ENCODE measurements at regions not wholly inside any gene's neighbourhood (a gene's known extent, or its start where the extent isn't known, plus 50 kb on each side); places are given as distances from the start of the nearest gene placed in this dataset.

DNA sequence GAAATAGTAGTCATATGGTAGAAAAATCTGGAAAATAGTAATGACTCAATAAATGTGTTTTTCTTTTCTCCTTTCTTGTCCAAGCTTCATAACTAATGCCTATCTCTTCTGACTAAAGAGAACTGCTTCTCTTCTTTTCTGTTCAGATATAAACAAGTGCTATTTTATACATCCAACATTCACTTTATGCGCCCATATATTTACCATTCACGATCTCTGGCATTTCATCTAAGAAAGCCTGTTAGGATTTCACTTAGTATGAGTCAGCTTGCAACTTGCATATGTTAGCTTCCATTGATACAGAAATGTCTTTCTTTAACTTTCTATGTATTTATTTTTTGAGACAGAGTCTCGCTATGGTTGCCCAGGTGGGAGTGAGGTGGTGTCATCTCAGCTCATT lies 224.9 kb downstream of the VAPA start:
- Histone ChIP-seq H3K9me3 (ENCODE audit: control insufficient read depth, insufficient read depth, low read length) (no peaks in the 10 kb centered on the region), H3K27ac (ENCODE audit: low read depth, low read length) (no peak overlapping the region), H4K20me1 (ENCODE audit: control insufficient read depth, insufficient read depth, low read depth, low read length) (no peaks in the 10 kb centered on the region), H3F3A (ENCODE audit: control insufficient read depth, insufficient read depth) (no peaks in the 10 kb centered on the region), H3K4me2 (ENCODE audit: low read length) (no peak overlapping the region), H3K36me3 (ENCODE audit: control insufficient read depth, low read length) (no peaks in the 10 kb centered on the region), H3K9me2 (replicated peaks; ENCODE audit: control insufficient read depth, low read length) (no peaks in the 10 kb centered on the region), H3K79me2 (ENCODE audit: control insufficient read depth, low read length) (no peaks in the 10 kb centered on the region), H3K27me3 (ENCODE audit: control insufficient read depth, low read length) (no peaks in the 10 kb centered on the region), H3K4me1 (ENCODE audit: control insufficient read depth, low read length) (no peaks in the 10 kb centered on the region), H3K4me3 (ENCODE audit: low read length) (no peak overlapping the region)
- TF ChIP-seq, protein P1, sequence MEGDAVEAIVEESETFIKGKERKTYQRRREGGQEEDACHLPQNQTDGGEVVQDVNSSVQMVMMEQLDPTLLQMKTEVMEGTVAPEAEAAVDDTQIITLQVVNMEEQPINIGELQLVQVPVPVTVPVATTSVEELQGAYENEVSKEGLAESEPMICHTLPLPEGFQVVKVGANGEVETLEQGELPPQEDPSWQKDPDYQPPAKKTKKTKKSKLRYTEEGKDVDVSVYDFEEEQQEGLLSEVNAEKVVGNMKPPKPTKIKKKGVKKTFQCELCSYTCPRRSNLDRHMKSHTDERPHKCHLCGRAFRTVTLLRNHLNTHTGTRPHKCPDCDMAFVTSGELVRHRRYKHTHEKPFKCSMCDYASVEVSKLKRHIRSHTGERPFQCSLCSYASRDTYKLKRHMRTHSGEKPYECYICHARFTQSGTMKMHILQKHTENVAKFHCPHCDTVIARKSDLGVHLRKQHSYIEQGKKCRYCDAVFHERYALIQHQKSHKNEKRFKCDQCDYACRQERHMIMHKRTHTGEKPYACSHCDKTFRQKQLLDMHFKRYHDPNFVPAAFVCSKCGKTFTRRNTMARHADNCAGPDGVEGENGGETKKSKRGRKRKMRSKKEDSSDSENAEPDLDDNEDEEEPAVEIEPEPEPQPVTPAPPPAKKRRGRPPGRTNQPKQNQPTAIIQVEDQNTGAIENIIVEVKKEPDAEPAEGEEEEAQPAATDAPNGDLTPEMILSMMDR (IDR thresholded peaks at IDR 0.05; ENCODE audit: low read depth, low read length, poor library complexity, severe bottlenecking), result no peak
- TF ChIP-seq EZH2phosphoT487 (IDR thresholded peaks at IDR 0.05; ENCODE audit: borderline replicate concordance, low read length), result no peak

DNA sequence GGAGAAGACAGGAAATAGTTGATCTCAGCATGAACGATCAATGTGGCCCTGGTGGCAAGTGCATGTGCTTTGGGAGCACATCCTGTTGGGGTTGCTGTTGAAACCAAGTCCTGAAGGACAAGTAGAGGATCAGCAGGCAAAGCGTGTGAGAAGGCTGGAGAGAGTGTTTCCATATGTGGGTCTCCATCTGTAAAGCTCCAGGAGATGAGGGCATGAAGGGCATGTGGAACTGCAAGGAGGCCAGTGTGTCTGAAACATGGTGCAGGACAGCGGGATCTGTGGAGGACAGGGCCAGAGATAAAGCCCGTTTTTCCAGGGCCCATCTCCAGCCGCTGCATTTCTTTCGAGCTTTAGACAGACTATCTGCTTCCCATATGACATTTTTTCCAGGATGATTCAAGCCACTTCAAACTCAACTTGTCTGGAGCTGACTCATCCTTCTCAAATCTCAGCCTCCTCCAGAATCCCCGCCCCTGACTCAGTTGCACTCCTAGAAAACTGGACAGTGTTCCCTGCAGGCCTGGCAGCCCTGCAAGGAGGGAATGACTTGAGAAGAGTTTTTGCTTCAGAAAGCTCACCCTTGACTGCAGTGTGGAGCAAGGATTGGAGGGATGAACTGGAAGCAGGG lies 226.1 kb downstream of the VAPA start:
- Histone ChIP-seq H3K36me3 (ENCODE audit: control insufficient read depth, low read length) (no peaks in the 10 kb centered on the region), H3K9me3 (ENCODE audit: control insufficient read depth, insufficient read depth, low read length) (no peaks in the 10 kb centered on the region), H4K20me1 (ENCODE audit: control insufficient read depth, insufficient read depth, low read depth, low read length) (no peaks in the 10 kb centered on the region), H3K79me2 (ENCODE audit: control insufficient read depth, low read length) (no peaks in the 10 kb centered on the region), H3K27ac (ENCODE audit: low read depth, low read length) (no peak overlapping the region), H3K27me3 (ENCODE audit: control insufficient read depth, low read length) (no peaks in the 10 kb centered on the region), H3F3A (ENCODE audit: control insufficient read depth, insufficient read depth) (no peaks in the 10 kb centered on the region), H3K4me3 (ENCODE audit: low read length) (no peak overlapping the region), H3K4me2 (ENCODE audit: low read length) (no peak overlapping the region), H3K4me1 (ENCODE audit: control insufficient read depth, low read length) (no peaks in the 10 kb centered on the region), H3K9me2 (replicated peaks; ENCODE audit: control insufficient read depth, low read length) (no peaks in the 10 kb centered on the region)
- no peak for TF ChIP-seq EZH2phosphoT487 (IDR thresholded peaks at IDR 0.05; ENCODE audit: borderline replicate concordance, low read length)
- TF ChIP-seq, protein P1 (IDR thresholded peaks at IDR 0.05; ENCODE audit: low read depth, low read length, poor library complexity, severe bottlenecking), result no peak

DNA sequence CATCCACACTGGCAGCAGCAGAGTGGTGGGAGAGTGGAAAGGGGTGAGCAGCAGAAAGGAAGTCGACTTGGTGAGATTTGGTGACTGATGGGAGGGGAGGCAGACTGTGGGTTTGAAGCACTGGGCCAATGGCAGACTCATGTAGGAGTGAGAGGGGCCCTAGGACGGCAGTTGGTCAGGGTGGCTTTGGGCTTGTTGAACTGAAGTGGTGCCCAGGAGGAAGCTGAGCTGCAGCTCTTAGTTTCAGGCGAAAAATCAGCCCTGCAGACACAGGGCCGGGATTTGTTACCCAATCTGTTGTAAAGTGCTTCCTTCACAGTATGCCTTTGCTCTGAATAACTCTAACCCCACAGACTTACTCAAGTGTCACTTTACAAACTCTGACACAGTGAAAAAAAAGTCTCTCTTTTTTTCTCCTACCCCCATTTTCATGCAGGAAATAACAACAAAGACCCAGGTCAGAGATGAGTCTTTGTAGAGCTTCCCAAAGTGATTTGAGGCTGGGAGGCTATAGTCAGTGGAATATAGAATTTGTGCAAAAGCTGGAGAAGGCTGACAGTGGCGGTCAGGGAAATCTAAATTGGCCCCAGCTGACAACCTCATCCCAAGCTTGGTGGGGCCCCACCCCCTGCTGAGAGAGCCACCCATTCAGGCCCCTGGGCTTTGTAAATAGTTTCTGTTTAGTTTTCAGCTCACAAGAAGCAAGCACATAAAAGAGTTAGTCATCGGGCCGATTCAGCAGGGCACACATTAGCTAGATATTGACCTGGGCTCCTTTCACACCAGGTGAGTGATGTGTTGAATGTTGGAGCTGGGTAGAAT lies 226.9 kb downstream of the VAPA start:
- Histone ChIP-seq H3K27me3 (ENCODE audit: control insufficient read depth, low read length) (no peaks in the 10 kb centered on the region), H3K4me3 (ENCODE audit: low read length) (no peak overlapping the region), H3K27ac (ENCODE audit: low read depth, low read length) (no peak overlapping the region), H3K9me2 (replicated peaks; ENCODE audit: control insufficient read depth, low read length) (no peaks in the 10 kb centered on the region), H3K4me2 (ENCODE audit: low read length) (no peak overlapping the region), H3K9me3 (ENCODE audit: control insufficient read depth, insufficient read depth, low read length) (no peaks in the 10 kb centered on the region), H4K20me1 (ENCODE audit: control insufficient read depth, insufficient read depth, low read depth, low read length) (no peaks in the 10 kb centered on the region), H3F3A (ENCODE audit: control insufficient read depth, insufficient read depth) (no peaks in the 10 kb centered on the region), H3K79me2 (ENCODE audit: control insufficient read depth, low read length) (no peaks in the 10 kb centered on the region), H3K4me1 (ENCODE audit: control insufficient read depth, low read length) (no peaks in the 10 kb centered on the region), H3K36me3 (ENCODE audit: control insufficient read depth, low read length) (no peaks in the 10 kb centered on the region)
- TF ChIP-seq EZH2phosphoT487 (IDR thresholded peaks at IDR 0.05; ENCODE audit: borderline replicate concordance, low read length), result no peak
- TF ChIP-seq, protein P1 (IDR thresholded peaks at IDR 0.05; ENCODE audit: low read depth, low read length, poor library complexity, severe bottlenecking), result no peak
